NCI-H2029 (cell line): ENCODE measurements at regions not wholly inside any gene's neighbourhood (a gene's known extent, or its start where the extent isn't known, plus 50 kb on each side); places are given as distances from the start of the nearest gene placed in this dataset.

Experiments used
- DNase-seq: peaks from one replicate; lab custom pipeline; 2025; lab: John Stamatoyannopoulos, UW

DNA sequence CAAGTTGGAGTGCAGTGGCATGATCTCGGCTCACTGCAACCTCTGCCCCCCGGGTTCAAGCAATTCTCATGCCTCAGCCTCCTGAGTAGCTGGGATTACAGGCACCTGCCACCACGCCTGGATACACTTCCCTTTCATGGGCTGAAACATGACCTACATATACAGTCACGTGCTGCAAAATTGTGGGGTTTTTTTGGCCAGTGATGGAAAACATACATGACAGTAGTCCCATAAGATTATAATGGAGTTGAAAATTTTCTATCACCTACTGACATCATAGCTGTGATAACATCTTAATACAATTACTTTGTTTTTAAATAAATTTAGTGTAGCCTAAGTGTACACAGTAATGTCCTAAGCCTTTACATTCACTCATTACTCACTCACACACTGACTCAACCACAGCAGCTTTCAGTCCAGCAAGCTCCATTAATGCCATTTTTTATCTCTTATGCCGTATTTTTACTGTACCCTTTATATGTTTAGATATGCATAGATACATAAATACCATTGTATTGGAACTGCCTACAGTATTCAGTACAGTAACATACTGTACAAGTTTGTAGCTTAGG lies 79.9 kb upstream of the TMEM196 start:
- no peak for DNase-seq

DNA sequence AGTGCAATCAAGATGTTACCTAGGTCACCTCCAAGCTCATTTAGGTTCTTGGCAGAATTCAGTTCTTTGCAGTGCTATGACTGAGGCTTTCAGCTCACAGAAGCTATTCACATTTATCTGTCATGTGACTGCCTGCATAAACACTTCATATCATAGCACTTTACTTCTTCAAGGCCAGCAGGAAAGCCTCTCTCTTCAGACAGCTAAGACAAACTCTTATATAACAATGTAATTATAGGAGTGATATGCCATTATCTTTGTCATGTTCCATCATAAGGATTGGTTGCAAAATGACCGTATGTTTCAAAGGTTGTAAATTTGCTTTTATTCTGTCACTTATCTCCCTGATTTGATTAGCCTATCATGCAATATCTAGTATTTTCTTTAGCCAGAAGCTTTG lies 78.8 kb upstream of the TMEM196 start:
- DNase-seq, result peak; percentile 55

DNA sequence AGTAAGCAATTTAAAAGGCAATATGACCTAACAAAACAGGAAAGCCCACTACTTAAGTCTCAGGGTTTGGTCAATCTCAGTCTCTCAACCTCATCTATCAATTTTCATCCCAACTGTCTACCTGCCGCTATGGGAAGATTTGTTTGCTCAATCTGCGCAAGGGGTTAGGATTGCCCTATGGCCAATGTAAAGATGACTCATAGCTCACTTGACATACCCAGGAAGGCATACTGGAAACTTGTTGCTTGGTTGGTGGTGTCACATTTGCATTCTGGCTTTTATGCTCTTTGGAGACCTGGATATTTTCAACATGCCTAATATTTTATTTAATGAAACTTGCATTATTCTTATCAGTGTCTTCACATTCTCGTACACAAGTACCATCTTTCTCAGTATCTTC lies 78.1 kb upstream of the TMEM196 start:
- no peak for DNase-seq

DNA sequence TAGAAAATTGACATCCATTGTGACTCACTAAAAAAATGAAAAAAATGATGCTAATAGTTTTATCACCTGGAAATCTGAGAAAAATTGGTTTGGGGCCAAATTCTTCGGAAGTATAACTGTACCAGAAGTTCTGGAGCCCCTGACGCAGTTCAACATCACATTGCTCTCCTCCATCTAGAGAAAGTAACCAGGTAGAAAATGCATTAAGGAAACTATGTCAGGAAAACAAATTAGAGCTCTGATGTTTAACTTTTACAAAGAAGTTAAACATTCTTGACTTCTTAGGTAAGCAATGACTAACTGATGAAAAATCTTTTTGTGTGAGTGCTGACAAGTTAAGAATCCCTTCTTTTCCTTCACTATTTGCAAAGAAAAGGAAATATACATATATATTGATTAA lies 61.1 kb upstream of the TMEM196 start:
- no peak for DNase-seq

DNA sequence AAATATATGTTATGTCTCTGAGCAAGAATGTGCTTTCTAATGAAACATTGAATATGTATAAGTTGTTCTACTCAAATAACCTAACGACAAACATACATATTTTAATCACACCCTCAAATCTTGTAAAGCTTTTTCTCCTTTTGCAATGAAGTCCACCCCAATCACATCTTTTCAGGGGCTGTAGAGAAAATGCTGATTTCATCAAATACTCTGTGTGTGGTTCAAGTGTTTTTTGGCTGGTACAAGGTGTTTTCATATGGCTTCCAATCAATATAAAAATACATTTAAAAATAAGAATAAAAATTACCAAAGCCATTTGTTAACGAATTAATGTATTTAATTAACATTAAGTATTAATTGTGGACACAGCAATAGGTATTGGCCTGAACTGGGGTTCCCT lies 57.2 kb upstream of the TMEM196 start:
- DNase-seq, result no peak
